ENCODE measurements at regions not wholly inside any gene's neighbourhood (a gene's known extent, or its start where the extent isn't known, plus 50 kb on each side); places are given as distances from the start of the nearest gene placed in this dataset.

- TF ChIP-seq, protein P1, sequence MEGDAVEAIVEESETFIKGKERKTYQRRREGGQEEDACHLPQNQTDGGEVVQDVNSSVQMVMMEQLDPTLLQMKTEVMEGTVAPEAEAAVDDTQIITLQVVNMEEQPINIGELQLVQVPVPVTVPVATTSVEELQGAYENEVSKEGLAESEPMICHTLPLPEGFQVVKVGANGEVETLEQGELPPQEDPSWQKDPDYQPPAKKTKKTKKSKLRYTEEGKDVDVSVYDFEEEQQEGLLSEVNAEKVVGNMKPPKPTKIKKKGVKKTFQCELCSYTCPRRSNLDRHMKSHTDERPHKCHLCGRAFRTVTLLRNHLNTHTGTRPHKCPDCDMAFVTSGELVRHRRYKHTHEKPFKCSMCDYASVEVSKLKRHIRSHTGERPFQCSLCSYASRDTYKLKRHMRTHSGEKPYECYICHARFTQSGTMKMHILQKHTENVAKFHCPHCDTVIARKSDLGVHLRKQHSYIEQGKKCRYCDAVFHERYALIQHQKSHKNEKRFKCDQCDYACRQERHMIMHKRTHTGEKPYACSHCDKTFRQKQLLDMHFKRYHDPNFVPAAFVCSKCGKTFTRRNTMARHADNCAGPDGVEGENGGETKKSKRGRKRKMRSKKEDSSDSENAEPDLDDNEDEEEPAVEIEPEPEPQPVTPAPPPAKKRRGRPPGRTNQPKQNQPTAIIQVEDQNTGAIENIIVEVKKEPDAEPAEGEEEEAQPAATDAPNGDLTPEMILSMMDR (IDR thresholded peaks at IDR 0.05): no peak
- no peak for TF ChIP-seq POLR2A (IDR thresholded peaks at IDR 0.05)
These were observed 507.1 kb upstream of the TNP1 start for GRCh38 chr2:217366966-217367365.

Measured in body of pancreas (tissue), 4 donors.